Tibial nerve (tissue), 4 donors: ENCODE measurements at regions not wholly inside any gene's neighbourhood (a gene's known extent, or its start where the extent isn't known, plus 50 kb on each side); places are given as distances from the start of the nearest gene placed in this dataset.

Source experiments
- DNase-seq, 2 donors: peaks; one replicate each; pipeline ENCODE4 v3.0.0-alpha.2; 2019; ENCODE audit warnings: low spot score in 2 of 2
- H3K27ac ChIP-seq, 4 donors: fragments of 200-600 bp; sonication (generic) in 3 of 4; one replicate each; pipeline ENCODE4 v1.5.1; 2017 to 2019; ENCODE audit warnings: mild to moderate bottlenecking in 1 of 4
- H3K27me3 ChIP-seq, 2 donors: fragments of 200-600 bp; sonication (generic) in 1 of 2; one replicate each; pipeline versions ENCODE4 v1.5.1 to v1.6.0; 2017 to 2019
- H3K36me3 ChIP-seq, 3 donors: fragments of 200-600 bp; sonication (generic); one replicate each; pipeline ENCODE4 v1.5.1; 2018 to 2019
- H3K4me1 ChIP-seq, 4 donors: fragments of 200-600 bp; sonication (generic) in 3 of 4; one replicate each; pipeline ENCODE4 v1.5.1; 2017 to 2019
- H3K4me3 ChIP-seq, 4 donors: fragments of 200-600 bp; sonication (generic) in 3 of 4; one replicate each; pipeline ENCODE4 v1.5.1; 2017 to 2019; ENCODE audit warnings: mild to moderate bottlenecking in 1 of 4, moderate library complexity in 1 of 4
- H3K9me3 ChIP-seq, 4 donors: fragments of 200-600 bp; sonication (generic) in 3 of 4; one replicate each; pipeline ENCODE4 v1.5.1; 2017 to 2019
- EP300 ChIP-seq, 2 donors: sonication (generic); formaldehyde crosslinking; IDR thresholded peaks; one replicate each; pipeline ENCODE4 v1.6.1; 2017; ENCODE audit warnings: antibody characterized with exemption in 2 of 2, mild to moderate bottlenecking in 1 of 2
- POLR2A ChIP-seq, 2 donors: fragments of 450-650 bp; IDR thresholded peaks; one replicate each; pipeline ENCODE4 v1.6.1; 2017; ENCODE audit warnings: antibody characterized with exemption in 2 of 2, mild to moderate bottlenecking in 2 of 2, moderate library complexity in 2 of 2
- WGBS, 2 donors: methylation state at CpG; one replicate each; pipeline ENCODE4 v1.1.5; 2018; 5-methylcytosine and 5-hydroxymethylcytosine counted together
- TF ChIP-seq, protein P1 (sequence below), 5 experiments: fragments of 200-600 bp in 3 of 5; fragments of 450-650 bp in 2 of 5; sonication (generic) in 3 of 5; IDR thresholded peaks; one replicate each; pipeline ENCODE4 v1.5.1; 2016 to 2019; ENCODE audit warnings: antibody characterized with exemption in 5 of 5, mild to moderate bottlenecking in 3 of 5, moderate library complexity in 2 of 5

DNA sequence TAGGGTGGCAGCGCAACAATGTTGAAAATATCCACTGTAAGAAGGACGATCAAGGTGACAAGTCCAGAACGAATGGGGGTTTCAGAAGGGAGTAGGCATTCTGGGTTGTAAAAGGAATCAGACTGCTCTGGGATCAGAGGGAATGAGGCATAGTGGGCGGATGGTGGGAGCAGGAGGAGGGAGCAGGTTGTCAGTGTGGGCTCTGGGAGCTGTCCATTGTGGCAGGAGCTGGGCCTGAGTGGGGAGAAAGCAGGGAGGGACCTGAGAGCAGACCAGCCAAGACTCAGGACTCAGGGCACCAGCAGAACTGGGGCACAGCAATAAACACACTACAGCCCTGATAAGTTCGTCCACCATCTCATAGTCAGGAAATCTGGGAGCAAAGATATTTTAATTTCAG lies 292.6 kb upstream of the MKI67 start:
- Histone ChIP-seq H3K36me3 (no peaks in the 10 kb centered on the region), H3K4me1 (no peaks in the 10 kb centered on the region), H3K4me3 (no peak overlapping the region), H3K9me3 (no peaks in the 10 kb centered on the region), H3K27me3 (no peaks in the 10 kb centered on the region), H3K27ac (no peak overlapping the region)
- no peak for DNase-seq
- no peak for TF ChIP-seq EP300 (IDR thresholded peaks at IDR 0.05)
- TF ChIP-seq POLR2A (IDR thresholded peaks at IDR 0.05) = no peak
- TF ChIP-seq, protein P1, sequence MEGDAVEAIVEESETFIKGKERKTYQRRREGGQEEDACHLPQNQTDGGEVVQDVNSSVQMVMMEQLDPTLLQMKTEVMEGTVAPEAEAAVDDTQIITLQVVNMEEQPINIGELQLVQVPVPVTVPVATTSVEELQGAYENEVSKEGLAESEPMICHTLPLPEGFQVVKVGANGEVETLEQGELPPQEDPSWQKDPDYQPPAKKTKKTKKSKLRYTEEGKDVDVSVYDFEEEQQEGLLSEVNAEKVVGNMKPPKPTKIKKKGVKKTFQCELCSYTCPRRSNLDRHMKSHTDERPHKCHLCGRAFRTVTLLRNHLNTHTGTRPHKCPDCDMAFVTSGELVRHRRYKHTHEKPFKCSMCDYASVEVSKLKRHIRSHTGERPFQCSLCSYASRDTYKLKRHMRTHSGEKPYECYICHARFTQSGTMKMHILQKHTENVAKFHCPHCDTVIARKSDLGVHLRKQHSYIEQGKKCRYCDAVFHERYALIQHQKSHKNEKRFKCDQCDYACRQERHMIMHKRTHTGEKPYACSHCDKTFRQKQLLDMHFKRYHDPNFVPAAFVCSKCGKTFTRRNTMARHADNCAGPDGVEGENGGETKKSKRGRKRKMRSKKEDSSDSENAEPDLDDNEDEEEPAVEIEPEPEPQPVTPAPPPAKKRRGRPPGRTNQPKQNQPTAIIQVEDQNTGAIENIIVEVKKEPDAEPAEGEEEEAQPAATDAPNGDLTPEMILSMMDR (IDR thresholded peaks at IDR 0.05) = no peak
- WGBS, 2 donors = 64 to 67% methylated on average over 5 of the region's 5 CpGs

DNA sequence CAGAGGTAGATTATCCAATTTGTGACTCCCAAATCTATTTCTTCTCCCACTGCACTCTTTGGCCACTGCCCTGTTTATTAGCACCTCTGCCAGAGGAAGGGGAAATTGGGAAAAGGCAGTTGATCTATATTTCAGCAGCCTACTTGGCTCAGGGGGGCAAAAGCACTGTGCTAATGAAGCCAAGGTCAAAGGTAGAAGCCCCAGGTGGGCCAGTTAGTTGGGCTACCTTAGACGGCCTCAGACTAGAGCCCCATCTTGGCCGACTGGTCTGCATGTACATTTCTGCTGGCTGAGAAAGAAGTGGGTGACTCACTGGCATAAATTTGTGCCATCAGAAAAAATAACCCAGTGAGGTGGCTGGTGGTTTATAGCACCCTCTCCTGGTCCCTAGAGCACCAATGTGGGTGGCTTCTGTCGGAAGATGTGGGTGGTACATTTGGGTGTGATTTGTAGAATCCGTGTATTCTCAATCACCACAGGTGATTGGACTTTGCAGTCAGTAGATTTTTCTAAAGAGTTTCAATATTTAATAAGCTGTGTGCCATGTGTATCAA lies 293.3 kb upstream of the MKI67 start:
- no peaks in the 10 kb centered on the region for H3K4me1 ChIP-seq
- DNase-seq = no peak
- H3K4me3 ChIP-seq = no peak overlapping the region
- no peaks in the 10 kb centered on the region for H3K27me3 ChIP-seq
- no peak overlapping the region for H3K27ac ChIP-seq
- WGBS, 2 donors = 67 to 71% methylated on average over 4 of the region's 4 CpGs
- no peaks in the 10 kb centered on the region for H3K36me3 ChIP-seq
- no peaks in the 10 kb centered on the region for H3K9me3 ChIP-seq
- TF ChIP-seq, protein P1 (IDR thresholded peaks at IDR 0.05) = no peak
- TF ChIP-seq POLR2A (IDR thresholded peaks at IDR 0.05) (no peak), EP300 (IDR thresholded peaks at IDR 0.05) (no peak)

DNA sequence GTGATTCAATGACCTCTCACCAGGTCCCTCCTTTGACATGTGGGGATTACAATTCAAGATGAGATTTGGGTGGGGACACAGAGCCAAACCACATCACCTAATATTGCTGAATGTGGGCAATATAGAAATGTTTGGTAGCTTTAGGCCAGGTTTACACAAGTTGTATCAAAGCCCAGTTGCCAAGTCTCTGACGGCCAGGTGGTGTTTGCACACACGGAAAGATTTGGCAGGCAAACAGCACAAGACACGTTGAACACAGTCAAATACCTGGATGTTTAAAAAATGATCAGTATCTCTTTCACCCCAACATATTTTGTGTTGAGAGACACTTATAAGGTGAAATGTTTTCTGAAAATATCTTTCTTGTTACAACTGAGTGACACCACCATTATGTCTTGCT lies 294.4 kb upstream of the MKI67 start:
- no peaks in the 10 kb centered on the region for H3K9me3 ChIP-seq
- no peak for TF ChIP-seq POLR2A (IDR thresholded peaks at IDR 0.05)
- TF ChIP-seq, protein P1 (IDR thresholded peaks at IDR 0.05) = no peak
- no peak for TF ChIP-seq EP300 (IDR thresholded peaks at IDR 0.05)
- H3K4me3 ChIP-seq = no peak overlapping the region
- no peaks in the 10 kb centered on the region for H3K4me1 ChIP-seq
- no peak overlapping the region for H3K27ac ChIP-seq
- WGBS, 2 donors = 80 to 84% methylated on average over 3 of the region's 3 CpGs
- no peaks in the 10 kb centered on the region for H3K36me3 ChIP-seq
- no peaks in the 10 kb centered on the region for H3K27me3 ChIP-seq
- no peak for DNase-seq

DNA sequence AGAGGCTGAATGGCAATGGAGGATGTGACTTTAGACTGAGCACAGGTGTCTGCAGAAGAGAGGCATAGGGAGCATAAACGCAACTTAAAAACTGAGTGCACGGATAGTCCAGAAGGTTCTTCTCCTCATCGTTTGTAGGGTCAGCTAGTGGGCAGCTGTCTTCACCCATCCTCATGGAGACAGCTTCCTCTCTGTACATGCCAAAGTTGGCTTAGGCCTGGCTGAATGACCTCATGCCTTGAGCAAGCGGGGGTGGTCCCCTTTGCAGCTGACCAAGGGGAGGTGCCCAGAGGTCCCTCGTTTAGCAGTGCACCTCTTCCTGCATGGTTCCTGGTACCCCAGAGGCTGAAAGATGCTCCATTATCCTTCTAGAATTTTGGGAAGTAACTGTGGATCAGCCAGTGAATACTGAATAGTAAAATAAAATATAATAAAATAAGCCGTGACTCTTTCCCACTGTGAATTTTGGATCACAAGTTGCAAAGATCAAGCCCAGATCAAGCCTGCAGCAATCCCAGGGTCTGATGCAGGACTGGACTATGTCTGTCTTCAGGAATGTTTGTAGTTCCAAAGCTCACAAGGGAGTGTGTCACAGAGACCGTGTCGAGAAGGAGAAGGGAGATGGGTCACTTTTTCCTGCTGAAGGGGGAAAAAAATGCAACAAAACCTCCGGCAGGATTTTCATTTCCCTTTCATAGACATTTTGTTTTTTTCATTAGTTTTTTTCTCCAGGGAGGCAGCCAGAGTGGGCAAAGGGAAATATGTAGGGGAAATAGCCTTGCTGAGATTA lies 295.3 kb upstream of the MKI67 start:
- Histone ChIP-seq H3K27ac (no peak overlapping the region), H3K36me3 (no peaks in the 10 kb centered on the region), H3K4me1 (no peaks in the 10 kb centered on the region), H3K9me3 (no peaks in the 10 kb centered on the region), H3K4me3 (no peak overlapping the region), H3K27me3 (no peaks in the 10 kb centered on the region)
- TF ChIP-seq EP300 (IDR thresholded peaks at IDR 0.05) (no peak), POLR2A (IDR thresholded peaks at IDR 0.05) (no peak)
- TF ChIP-seq, protein P1 (IDR thresholded peaks at IDR 0.05) = no peak
- WGBS, 2 donors = 50 to 60% methylated on average over 9 of the region's 9 CpGs
- DNase-seq = no peak

DNA sequence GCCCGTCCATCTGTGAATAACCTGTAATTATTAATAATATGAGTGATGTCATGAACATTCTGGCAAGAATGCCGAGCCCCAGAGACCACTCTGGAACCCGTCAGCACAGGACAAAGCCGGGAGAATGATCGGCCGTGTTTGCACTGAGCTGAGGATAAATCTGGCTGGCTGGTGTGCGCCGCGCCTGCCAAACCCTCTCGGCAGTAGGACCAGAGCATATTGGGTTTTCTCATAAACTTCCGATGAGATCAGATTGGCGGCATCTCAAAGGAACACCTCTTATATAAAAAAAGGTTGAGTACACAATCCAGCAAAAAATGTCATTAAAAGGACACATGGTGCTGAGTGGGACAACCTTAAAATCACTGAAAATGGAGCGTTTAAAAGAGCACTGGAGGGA lies 296.0 kb upstream of the MKI67 start:
- H3K9me3 ChIP-seq = no peaks in the 10 kb centered on the region
- no peak overlapping the region for H3K4me3 ChIP-seq
- H3K36me3 ChIP-seq = no peaks in the 10 kb centered on the region
- no peak for DNase-seq
- H3K27ac ChIP-seq = no peak overlapping the region
- 77 to 81% methylated on average over 13 of the region's 13 CpGs for WGBS, 2 donors
- H3K27me3 ChIP-seq = no peaks in the 10 kb centered on the region
- H3K4me1 ChIP-seq = no peaks in the 10 kb centered on the region
- TF ChIP-seq POLR2A (IDR thresholded peaks at IDR 0.05) (no peak), EP300 (IDR thresholded peaks at IDR 0.05) (no peak)
- TF ChIP-seq, protein P1 (IDR thresholded peaks at IDR 0.05) = no peak
